PC-9 (cell line): ENCODE measurements at regions not wholly inside any gene's neighbourhood (a gene's known extent, or its start where the extent isn't known, plus 50 kb on each side); places are given as distances from the start of the nearest gene placed in this dataset.

Experiments used
- BruUV-seq: library from RNA; stranded (reverse); fragments of 400-500 nt; replicated peaks from 2 replicates; lab custom pipeline; 2021; lab: Mats Ljungman, UMichigan
- CTCF ChIA-PET: fragments of 300-600 bp; sonication (Branson Sonifier 250); formaldehyde crosslinking; loops from one replicate; lab custom pipeline; 2022; ENCODE audit warnings: antibody characterized with exemption; lab: Charles Lee
- POLR2A ChIA-PET: fragments of 300-600 bp; sonication (Branson Sonifier 250); formaldehyde crosslinking; loops from one replicate; lab custom pipeline; 2022; ENCODE audit warnings: antibody characterized with exemption; ENCODE audit not compliant: unreplicated experiment; lab: Charles Lee
- DNase-seq, 2 experiments: peaks; one replicate each; pipeline versions ENCODE4 v3.0.0 to v3.0.0-alpha.2; 2015 to 2022; ENCODE audit warnings: mixed read lengths in 1 of 2
- H2AFZ ChIP-seq: fragments of 200-600 bp; sonication (generic); 2 replicates; pipeline ENCODE4 v1.8.1; 2017; ENCODE audit warnings: antibody characterized with exemption
- H3F3A ChIP-seq: fragments of 200-600 bp; sonication (generic); 2 replicates; pipeline ENCODE4 v1.8.1; 2017; ENCODE audit warnings: antibody characterized with exemption, mild to moderate bottlenecking, low read depth; ENCODE audit not compliant: insufficient read depth
- H3K27ac ChIP-seq: fragments of 200-600 bp; sonication (generic); 2 replicates; pipeline ENCODE4 v1.6.1; 2016; ENCODE audit warnings: mixed run types
- H3K27me3 ChIP-seq: fragments of 200-600 bp; sonication (generic); 2 replicates; pipeline ENCODE4 v1.6.1; 2016; ENCODE audit warnings: low read depth, mixed run types; ENCODE audit not compliant: insufficient read depth
- H3K36me3 ChIP-seq: fragments of 200-600 bp; sonication (generic); 2 replicates; pipeline ENCODE4 v1.6.1; 2016; ENCODE audit warnings: low read depth, mixed run types
- H3K4me1 ChIP-seq: fragments of 200-600 bp; sonication (generic); replicated peaks from 2 replicates; pipeline ENCODE4 v1.6.1; 2016; ENCODE audit warnings: mixed run types; ENCODE audit not compliant: insufficient read depth
- H3K4me2 ChIP-seq: fragments of 200-600 bp; sonication (generic); 2 replicates; pipeline ENCODE4 v1.6.1; 2017; ENCODE audit warnings: mixed run types
- H3K4me3 ChIP-seq: fragments of 200-600 bp; sonication (generic); 2 replicates; pipeline ENCODE4 v1.6.1; 2016; ENCODE audit warnings: mixed run types
- H3K79me2 ChIP-seq: fragments of 200-600 bp; sonication (generic); 2 replicates; pipeline ENCODE4 v1.6.1; 2017; ENCODE audit warnings: low read depth, mixed run types
- H3K9me2 ChIP-seq: fragments of 200-600 bp; sonication (generic); 2 replicates; pipeline ENCODE4 v1.8.1; 2017; ENCODE audit warnings: mild to moderate bottlenecking; ENCODE audit not compliant: insufficient read depth
- H3K9me3 ChIP-seq: fragments of 200-600 bp; sonication (generic); 2 replicates; pipeline ENCODE4 v1.8.1; 2016; ENCODE audit warnings: low read depth; ENCODE audit not compliant: insufficient read depth
- H4K20me1 ChIP-seq: fragments of 200-600 bp; sonication (generic); 2 replicates; pipeline ENCODE4 v1.8.1; 2017; ENCODE audit not compliant: insufficient read depth
- EZH2 ChIP-seq: fragments of 200-600 bp; sonication (generic); IDR thresholded peaks from 2 replicates; pipeline ENCODE4 v1.8.0; 2017; ENCODE audit warnings: antibody characterized with exemption, low read depth
- intact Hi-C: fragments of 100-400 bp; cut with micrococcal nuclease; formaldehyde crosslinking; loops from one replicate; pipeline ENCODE4 v1.10.0; 2022; ENCODE audit not compliant: unreplicated experiment
- TF ChIP-seq, protein P1 (sequence below): fragments of 200-600 bp; sonication (generic); conservative IDR thresholded peaks from 2 replicates; pipeline ENCODE4 v1.6.1; 2017; ENCODE audit warnings: mixed run types, antibody characterized with exemption, mild to moderate bottlenecking, moderate library complexity

DNA sequence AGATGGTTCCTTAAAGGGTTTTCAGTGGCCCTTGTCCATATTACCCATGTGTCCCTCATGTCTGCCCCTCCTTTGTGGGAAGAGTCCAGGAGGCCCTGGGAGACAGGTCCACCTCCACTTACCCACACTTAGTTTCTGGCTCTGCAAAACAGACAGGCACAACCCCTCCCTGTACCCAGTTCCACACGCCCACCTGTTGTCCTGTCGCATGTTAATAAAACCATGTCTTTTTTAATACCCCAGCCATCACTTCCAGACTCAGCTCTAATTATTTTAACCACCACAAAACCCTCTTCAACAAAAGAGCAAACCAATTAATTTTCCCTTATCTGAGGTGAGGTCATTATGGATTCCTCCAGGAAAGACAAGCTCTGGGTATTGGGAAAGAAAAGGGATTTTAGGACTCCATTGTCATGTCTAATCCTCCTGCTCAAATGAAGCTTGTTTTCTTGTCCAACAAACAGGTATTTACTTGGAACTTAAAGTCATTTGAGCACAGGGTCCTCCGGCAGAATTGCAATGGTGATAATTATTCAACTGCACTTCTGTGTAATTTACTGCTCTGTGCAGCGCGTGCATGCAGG lies 68.9 kb downstream of the CCDC185 start:
- Histone ChIP-seq H3K9me3 (no peaks in the 10 kb centered on the region), H3K27me3 (no peaks in the 10 kb centered on the region), H3K36me3 (no peaks in the 10 kb centered on the region), H3K4me3 (no peak overlapping the region), H4K20me1 (no peaks in the 10 kb centered on the region), H3K4me2 (no peak overlapping the region), H3F3A (no peaks in the 10 kb centered on the region), H3K27ac (no peak overlapping the region), H3K4me1 (no peaks in the 10 kb centered on the region), H2AFZ (no peak overlapping the region), H3K79me2 (no peaks in the 10 kb centered on the region), H3K9me2 (no peaks in the 10 kb centered on the region)
- TF ChIP-seq EZH2 = no peak
- TF ChIP-seq, protein P1, sequence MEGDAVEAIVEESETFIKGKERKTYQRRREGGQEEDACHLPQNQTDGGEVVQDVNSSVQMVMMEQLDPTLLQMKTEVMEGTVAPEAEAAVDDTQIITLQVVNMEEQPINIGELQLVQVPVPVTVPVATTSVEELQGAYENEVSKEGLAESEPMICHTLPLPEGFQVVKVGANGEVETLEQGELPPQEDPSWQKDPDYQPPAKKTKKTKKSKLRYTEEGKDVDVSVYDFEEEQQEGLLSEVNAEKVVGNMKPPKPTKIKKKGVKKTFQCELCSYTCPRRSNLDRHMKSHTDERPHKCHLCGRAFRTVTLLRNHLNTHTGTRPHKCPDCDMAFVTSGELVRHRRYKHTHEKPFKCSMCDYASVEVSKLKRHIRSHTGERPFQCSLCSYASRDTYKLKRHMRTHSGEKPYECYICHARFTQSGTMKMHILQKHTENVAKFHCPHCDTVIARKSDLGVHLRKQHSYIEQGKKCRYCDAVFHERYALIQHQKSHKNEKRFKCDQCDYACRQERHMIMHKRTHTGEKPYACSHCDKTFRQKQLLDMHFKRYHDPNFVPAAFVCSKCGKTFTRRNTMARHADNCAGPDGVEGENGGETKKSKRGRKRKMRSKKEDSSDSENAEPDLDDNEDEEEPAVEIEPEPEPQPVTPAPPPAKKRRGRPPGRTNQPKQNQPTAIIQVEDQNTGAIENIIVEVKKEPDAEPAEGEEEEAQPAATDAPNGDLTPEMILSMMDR = no peak
- CTCF ChIA-PET = no interaction called here
- intact Hi-C loops = no loop called here
- no peak for DNase-seq
- BruUV-seq = no TSS peak
- POLR2A ChIA-PET = no interaction called here

DNA sequence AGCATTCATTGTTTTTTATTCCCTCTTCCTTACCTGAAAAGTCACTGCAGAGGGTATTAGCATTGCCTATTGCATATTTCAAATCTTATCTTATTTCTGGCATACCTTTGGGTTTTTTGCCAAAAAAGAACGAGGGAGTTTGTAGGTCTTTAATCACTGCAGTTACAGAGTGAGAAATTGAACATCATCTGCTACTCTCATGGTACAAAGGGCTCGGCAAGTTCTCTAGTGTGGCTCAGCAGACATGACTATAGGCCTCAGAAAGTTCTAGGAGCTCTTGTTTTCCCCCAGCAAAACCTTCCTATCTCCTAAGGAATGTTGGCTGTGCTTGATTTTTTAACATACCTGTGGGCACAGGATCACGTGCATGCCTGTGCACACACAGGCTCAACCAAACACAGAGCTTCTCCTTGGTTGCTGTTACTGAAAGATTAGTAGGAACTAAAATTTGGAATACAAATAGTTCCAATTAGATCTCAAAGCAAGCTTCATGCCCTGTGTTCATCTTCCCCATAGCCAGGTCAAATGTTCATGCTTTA lies 69.7 kb downstream of the CCDC185 start:
- no peak for DNase-seq
- Histone ChIP-seq H2AFZ (no peak overlapping the region), H3F3A (no peaks in the 10 kb centered on the region), H3K4me3 (no peak overlapping the region), H3K9me3 (no peaks in the 10 kb centered on the region), H3K4me2 (no peak overlapping the region), H3K79me2 (no peaks in the 10 kb centered on the region), H3K4me1 (no peaks in the 10 kb centered on the region), H3K36me3 (no peaks in the 10 kb centered on the region), H3K27ac (no peak overlapping the region), H3K27me3 (0 out of 2 replicates have a peak, but pooled peaks cover 5% of the 10 kb centered on the region), H4K20me1 (no peaks in the 10 kb centered on the region), H3K9me2 (no peaks in the 10 kb centered on the region)
- intact Hi-C loops = no loop called here
- BruUV-seq = no TSS peak
- CTCF ChIA-PET = no interaction called here
- TF ChIP-seq, protein P1 = no peak
- TF ChIP-seq EZH2 = no peak
- POLR2A ChIA-PET = interaction anchor here (0.6 kb wide), 1 partner anchor 21 kb away, joined by 3 read pairs; no protein-coding TSS in a partner anchor

DNA sequence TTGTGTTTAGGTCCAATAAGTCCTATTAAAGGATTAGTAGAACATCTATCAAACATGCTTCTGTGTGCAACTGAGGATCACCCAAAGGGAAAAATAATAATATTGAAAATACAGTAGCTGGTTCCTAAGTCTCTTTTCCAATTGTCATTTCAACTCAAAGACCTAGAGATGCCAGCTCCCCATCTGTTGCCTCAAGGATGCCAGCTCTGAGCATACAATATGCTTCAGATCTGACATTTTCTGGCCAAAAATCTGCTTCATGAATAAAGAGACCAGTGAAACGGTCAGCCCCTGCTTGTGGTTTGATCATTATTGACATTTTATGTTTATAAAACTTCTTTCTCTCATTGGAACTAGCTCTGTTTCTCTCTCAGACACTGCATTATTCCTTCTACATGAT lies 72.9 kb downstream of the CCDC185 start:
- H3K79me2 ChIP-seq = no peaks in the 10 kb centered on the region
- no peak overlapping the region for H2AFZ ChIP-seq
- no peak overlapping the region for H3K4me2 ChIP-seq
- intact Hi-C loops = no loop called here
- no peaks in the 10 kb centered on the region for H3K36me3 ChIP-seq
- H3K4me1 ChIP-seq = no peaks in the 10 kb centered on the region
- ChIA-PET CTCF (no interaction called here), POLR2A (no interaction called here)
- no peaks in the 10 kb centered on the region for H3K9me3 ChIP-seq
- no peak overlapping the region for H3K4me3 ChIP-seq
- H3K27me3 ChIP-seq = peaks cover 16% of the 10 kb centered on the region
- H4K20me1 ChIP-seq = no peaks in the 10 kb centered on the region
- TF ChIP-seq, protein P1 = no peak
- TF ChIP-seq EZH2 = no peak
- no TSS peak for BruUV-seq
- DNase-seq = no peak
- no peak overlapping the region for H3K27ac ChIP-seq
- no peaks in the 10 kb centered on the region for H3K9me2 ChIP-seq
- H3F3A ChIP-seq = no peaks in the 10 kb centered on the region
